Osteoblast (primary cell): ENCODE measurements at regions not wholly inside any gene's neighbourhood (a gene's known extent, or its start where the extent isn't known, plus 50 kb on each side); places are given as distances from the start of the nearest gene placed in this dataset.
"Not testable (repeated sequence)": the region's sequence is repeated elsewhere in the genome, so short reads cannot be mapped to it uniquely, and the experiment has no call there.

ENCODE experiments used
- DNase-seq: peaks from one replicate; pipeline ENCODE4 v3.0.0; 2011; ENCODE audit warnings: low spot score, mixed read lengths; ENCODE audit not compliant: insufficient read length; ENCODE audit errors: missing footprints
- H2AFZ ChIP-seq: 2 replicates; pipeline ENCODE4 v1.6.0; 2011; ENCODE audit warnings: mild to moderate bottlenecking, low read length
- H3K27ac ChIP-seq: 2 replicates; pipeline ENCODE4 v1.5.1; 2011; ENCODE audit warnings: mild to moderate bottlenecking, low read depth, low read length, moderate library complexity
- H3K27me3 ChIP-seq: 2 replicates; pipeline ENCODE4 v1.6.0; 2012; ENCODE audit warnings: mild to moderate bottlenecking, control low read depth, inconsistent platforms, low read length, moderate library complexity; ENCODE audit not compliant: insufficient read depth
- H3K36me3 ChIP-seq: 2 replicates; pipeline ENCODE4 v1.5.1; 2011; ENCODE audit warnings: mild to moderate bottlenecking, low read length, control low read depth, moderate library complexity; ENCODE audit not compliant: insufficient read depth
- H3K4me1 ChIP-seq: 2 replicates; pipeline ENCODE4 v1.5.1; 2011; ENCODE audit warnings: mild to moderate bottlenecking, low read length, control low read depth, moderate library complexity; ENCODE audit not compliant: insufficient read depth
- H3K4me2 ChIP-seq: 2 replicates; pipeline ENCODE4 v1.6.0; 2011; ENCODE audit warnings: mild to moderate bottlenecking, low read length; ENCODE audit not compliant: insufficient read depth
- H3K4me3 ChIP-seq: fragments of 200-600 bp; sonication (generic); 3 replicates; pipeline ENCODE4 v1.5.1; 2012; ENCODE audit warnings: mild to moderate bottlenecking, low read length, inconsistent platforms; ENCODE audit not compliant: insufficient read depth
- H3K79me2 ChIP-seq: 2 replicates; pipeline ENCODE4 v1.6.0; 2012; ENCODE audit warnings: mild to moderate bottlenecking, low read length, control low read depth, inconsistent platforms; ENCODE audit not compliant: insufficient read depth
- H3K9me3 ChIP-seq: 2 replicates; pipeline ENCODE4 v1.5.1; 2011; ENCODE audit warnings: low read depth, low read length, control low read depth
- H4K20me1 ChIP-seq: 2 replicates; pipeline ENCODE4 v1.6.0; 2012; ENCODE audit warnings: mild to moderate bottlenecking, low read length, control low read depth; ENCODE audit not compliant: insufficient read depth
- TF ChIP-seq, protein P1 (sequence below): IDR thresholded peaks from 2 replicates; pipeline ENCODE4 v1.5.1; 2011; ENCODE audit warnings: mild to moderate bottlenecking, low read depth, low read length, moderate library complexity; ENCODE audit errors: extremely low read depth

DNA sequence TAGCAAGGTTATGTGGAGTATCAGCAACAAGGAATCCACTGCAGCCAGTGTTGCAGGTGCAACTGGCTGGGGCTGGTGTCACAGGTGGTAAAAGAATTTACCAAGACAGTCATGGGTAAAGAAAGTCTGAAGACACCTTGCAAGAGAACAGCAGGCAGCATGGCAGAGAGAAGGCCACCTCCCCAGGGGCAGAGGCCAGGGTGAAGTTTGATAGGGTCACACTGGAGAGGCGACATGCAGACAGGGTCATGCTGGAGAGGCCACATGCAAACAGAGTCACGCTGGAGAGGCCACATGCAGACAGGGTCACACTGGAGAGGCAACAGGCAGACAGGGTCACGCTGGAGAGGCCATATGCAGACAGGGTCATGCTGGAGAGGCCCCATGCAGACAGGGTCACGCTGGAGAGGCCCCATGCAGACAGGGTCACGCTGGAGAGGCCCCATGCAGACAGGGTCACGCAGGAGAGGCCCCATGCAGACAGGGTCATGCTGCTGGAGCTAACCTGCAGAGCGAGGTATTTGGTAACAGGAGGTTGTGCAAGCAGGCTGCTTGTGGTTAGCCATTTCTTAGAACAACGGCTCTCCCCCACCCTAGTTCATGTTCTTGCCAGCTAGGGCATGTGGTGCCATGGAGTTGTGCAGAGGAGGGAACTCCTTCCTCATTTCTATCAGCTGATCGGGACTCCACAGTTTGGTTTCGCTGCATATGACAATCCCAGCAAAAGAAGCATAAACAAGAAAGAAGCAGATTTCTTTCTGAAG, 188.2 kb upstream of the FOXD4L5 start:
- H3K27ac ChIP-seq, H2AFZ ChIP-seq, H3K9me3 ChIP-seq, H3K79me2 ChIP-seq, DNase-seq, H3K27me3 ChIP-seq, H3K4me1 ChIP-seq, H3K36me3 ChIP-seq, H3K4me2 ChIP-seq, H4K20me1 ChIP-seq, H3K4me3 ChIP-seq: not testable (repeated sequence)

DNA sequence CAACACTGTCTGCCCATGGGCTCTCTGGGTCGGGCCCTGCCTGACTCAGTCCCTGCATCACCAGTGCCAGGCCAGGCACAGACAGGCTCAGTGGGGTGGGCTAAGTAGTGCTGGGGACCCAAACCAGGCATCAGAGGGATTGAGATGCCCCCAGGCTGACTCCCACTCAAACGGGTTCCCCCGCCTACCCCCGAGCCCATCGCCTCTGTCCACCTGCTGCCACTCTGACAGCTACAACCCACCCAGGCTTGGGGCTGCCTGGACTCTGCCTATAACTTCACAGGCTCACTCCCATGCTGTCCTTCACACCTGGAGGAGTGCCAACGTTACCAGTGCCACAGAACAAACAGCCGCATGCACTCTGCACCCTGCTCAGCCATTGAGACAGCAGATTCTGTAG, 186.1 kb upstream of the FOXD4L5 start:
- not testable (repeated sequence) for H3K4me3 ChIP-seq, H3K4me2 ChIP-seq, H2AFZ ChIP-seq, H3K4me1 ChIP-seq, H3K9me3 ChIP-seq, H3K27me3 ChIP-seq, H3K36me3 ChIP-seq, H3K27ac ChIP-seq, H4K20me1 ChIP-seq, DNase-seq, H3K79me2 ChIP-seq

- not testable (repeated sequence) for H3K9me3 ChIP-seq, H3K4me3 ChIP-seq, H3K4me2 ChIP-seq, H3K36me3 ChIP-seq, H4K20me1 ChIP-seq, H2AFZ ChIP-seq, H3K4me1 ChIP-seq, DNase-seq, H3K79me2 ChIP-seq, H3K27me3 ChIP-seq, H3K27ac ChIP-seq
Measured at GRCh38 chr9:65466911-65467734, 182.1 kb upstream of the FOXD4L5 start.

GRCh38 chr9:65465246-65465895, 180.4 kb upstream of the FOXD4L5 start:
- not testable (repeated sequence) for H3K4me3 ChIP-seq, H3K9me3 ChIP-seq, H2AFZ ChIP-seq, H3K4me2 ChIP-seq, H3K4me1 ChIP-seq, H3K79me2 ChIP-seq, H4K20me1 ChIP-seq, H3K27ac ChIP-seq, H3K36me3 ChIP-seq, H3K27me3 ChIP-seq
- DNase-seq, result peak; percentile 42

- H3K79me2 ChIP-seq, H3K4me3 ChIP-seq, H2AFZ ChIP-seq, H3K27me3 ChIP-seq, DNase-seq, H3K4me1 ChIP-seq, H4K20me1 ChIP-seq, H3K4me2 ChIP-seq, H3K27ac ChIP-seq, H3K9me3 ChIP-seq, H3K36me3 ChIP-seq: not testable (repeated sequence)
Measured at GRCh38 chr9:65462476-65462875, 177.5 kb upstream of the FOXD4L5 start.

DNA sequence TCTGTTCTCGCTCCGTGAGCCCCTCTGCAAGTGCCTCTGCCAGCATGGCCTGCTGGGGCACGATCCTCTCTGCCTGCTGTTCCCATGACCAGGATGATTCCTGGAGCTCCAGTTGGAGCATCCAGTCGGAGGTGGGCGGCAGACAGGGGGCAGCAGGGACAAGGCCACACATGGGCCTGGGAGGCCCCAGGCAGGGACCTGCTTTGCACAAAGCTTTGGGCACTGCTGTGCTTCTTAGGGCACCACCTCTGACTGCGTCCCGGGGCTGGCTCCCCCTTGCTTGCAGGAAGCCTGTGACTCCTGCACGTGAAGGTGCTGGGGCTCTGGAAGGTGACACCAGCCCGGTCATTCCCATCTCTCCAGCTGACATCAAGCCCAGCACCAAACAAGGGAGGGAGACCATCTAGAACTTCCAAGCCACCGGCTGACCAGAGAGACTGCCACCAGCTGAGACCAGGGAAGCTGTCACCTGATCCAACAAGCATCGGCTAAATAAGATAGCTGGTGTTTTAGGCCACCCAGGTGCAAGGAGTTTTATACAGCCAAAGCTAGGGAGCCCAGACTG, 174.8 kb upstream of the FOXD4L5 start:
- Histone ChIP-seq H3K4me3 (no peak overlapping the region), H3K4me1 (no peaks in the 10 kb centered on the region), H3K36me3 (no peaks in the 10 kb centered on the region), H3K79me2 (no peaks in the 10 kb centered on the region), H3K27ac (no peak overlapping the region), H2AFZ (no peak overlapping the region), H3K27me3 (no peaks in the 10 kb centered on the region), H3K4me2 (no peak overlapping the region), H4K20me1 (no peaks in the 10 kb centered on the region), H3K9me3 (no peaks in the 10 kb centered on the region)
- TF ChIP-seq, protein P1, sequence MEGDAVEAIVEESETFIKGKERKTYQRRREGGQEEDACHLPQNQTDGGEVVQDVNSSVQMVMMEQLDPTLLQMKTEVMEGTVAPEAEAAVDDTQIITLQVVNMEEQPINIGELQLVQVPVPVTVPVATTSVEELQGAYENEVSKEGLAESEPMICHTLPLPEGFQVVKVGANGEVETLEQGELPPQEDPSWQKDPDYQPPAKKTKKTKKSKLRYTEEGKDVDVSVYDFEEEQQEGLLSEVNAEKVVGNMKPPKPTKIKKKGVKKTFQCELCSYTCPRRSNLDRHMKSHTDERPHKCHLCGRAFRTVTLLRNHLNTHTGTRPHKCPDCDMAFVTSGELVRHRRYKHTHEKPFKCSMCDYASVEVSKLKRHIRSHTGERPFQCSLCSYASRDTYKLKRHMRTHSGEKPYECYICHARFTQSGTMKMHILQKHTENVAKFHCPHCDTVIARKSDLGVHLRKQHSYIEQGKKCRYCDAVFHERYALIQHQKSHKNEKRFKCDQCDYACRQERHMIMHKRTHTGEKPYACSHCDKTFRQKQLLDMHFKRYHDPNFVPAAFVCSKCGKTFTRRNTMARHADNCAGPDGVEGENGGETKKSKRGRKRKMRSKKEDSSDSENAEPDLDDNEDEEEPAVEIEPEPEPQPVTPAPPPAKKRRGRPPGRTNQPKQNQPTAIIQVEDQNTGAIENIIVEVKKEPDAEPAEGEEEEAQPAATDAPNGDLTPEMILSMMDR, result no peak
- no peak for DNase-seq
